ENCODE measurements at regions not wholly inside any gene's neighbourhood (a gene's known extent, or its start where the extent isn't known, plus 50 kb on each side); places are given as distances from the start of the nearest gene placed in this dataset.
"Not testable (repeated sequence)": the region's sequence is repeated elsewhere in the genome, so short reads cannot be mapped to it uniquely, and the experiment has no call there.

DNA sequence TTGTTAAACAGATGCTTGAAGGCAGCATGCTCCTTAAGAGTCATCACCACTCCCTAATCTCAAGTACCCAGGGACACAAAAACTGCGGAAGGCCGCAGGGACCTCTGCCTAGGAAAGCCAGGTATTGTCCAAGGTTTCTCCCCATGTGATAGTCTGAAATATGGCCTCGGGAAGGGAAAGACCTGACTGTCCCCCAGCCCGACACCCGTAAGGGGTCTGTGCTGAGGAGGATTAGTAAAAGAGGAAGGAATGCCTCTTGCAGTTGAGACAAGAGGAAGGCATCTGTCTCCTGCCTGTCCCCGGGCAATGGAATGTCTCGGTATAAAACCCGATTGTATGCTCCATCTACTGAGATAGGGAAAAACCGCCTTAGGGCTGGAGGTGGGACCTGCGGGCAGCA is 245.8 kb downstream of the EPHA7 start:
- TF ChIP-seq CTCF (conservative IDR thresholded peaks at IDR 0.05; ENCODE audit: low read depth, low read length); EZH2 (IDR thresholded peaks at IDR 0.05; ENCODE audit: low read length, unreplicated experiment): not testable (repeated sequence)

All from PC-3 (cell line).